Lung (tissue), 11 donors: ENCODE measurements at regions not wholly inside any gene's neighbourhood (a gene's known extent, or its start where the extent isn't known, plus 50 kb on each side); places are given as distances from the start of the nearest gene placed in this dataset.

Source experiments
- ATAC-seq: fragments of 200-7000 bp; cut with Tn5 transposase; one replicate; pipeline ENCODE4 v1.9.1; 2020; ENCODE audit warnings: moderate number of reproducible peaks; ENCODE audit not compliant: insufficient read depth, low FRiP score
- DNase-seq, 3 donors: peaks; one replicate each; pipeline ENCODE4 v3.0.0-alpha.2; 2013 to 2017
- H3K27ac ChIP-seq, 2 donors: one replicate each; pipeline ENCODE4 v1.5.1; 2013; ENCODE audit warnings: mild to moderate bottlenecking in 2 of 2, moderate library complexity in 2 of 2, control low read depth in 1 of 2, inconsistent platforms in 1 of 2, low read depth in 1 of 2, low read length in 1 of 2
- H3K27me3 ChIP-seq, 3 donors: one replicate each; pipeline ENCODE4 v1.5.1; 2013; ENCODE audit warnings: low read length in 2 of 3; ENCODE audit not compliant: control insufficient read depth in 3 of 3, insufficient read depth in 3 of 3
- H3K36me3 ChIP-seq, 4 donors: one replicate each; pipeline ENCODE4 v1.5.1; 2013; ENCODE audit warnings: low read length in 4 of 4, mild to moderate bottlenecking in 1 of 4, moderate library complexity in 1 of 4; ENCODE audit not compliant: control insufficient read depth in 4 of 4, insufficient read depth in 4 of 4
- H3K4me1 ChIP-seq, 5 donors: one replicate each; pipeline ENCODE4 v1.5.1; 2013; ENCODE audit warnings: low read length in 5 of 5, mild to moderate bottlenecking in 2 of 5, moderate library complexity in 1 of 5; ENCODE audit not compliant: control insufficient read depth in 5 of 5, insufficient read depth in 5 of 5
- H3K4me3 ChIP-seq: one replicate; pipeline ENCODE4 v1.5.1; 2013; ENCODE audit warnings: mild to moderate bottlenecking, control low read depth, moderate library complexity
- H3K9ac ChIP-seq, 2 donors: one replicate each; pipeline ENCODE4 v1.5.1; 2013; ENCODE audit warnings: low read length in 2 of 2, control low read depth in 1 of 2; ENCODE audit not compliant: insufficient read depth in 1 of 2
- H3K9me3 ChIP-seq, 4 donors: one replicate each; pipeline ENCODE4 v1.5.1; 2013; ENCODE audit warnings: low read length in 3 of 4, mild to moderate bottlenecking in 1 of 4, moderate library complexity in 1 of 4; ENCODE audit not compliant: control insufficient read depth in 4 of 4, insufficient read depth in 3 of 4
- CTCF ChIP-seq: IDR thresholded peaks from 2 replicates; pipeline ENCODE4 v1.5.1; 2012; ENCODE audit warnings: mild to moderate bottlenecking; ENCODE audit errors: control extremely low read depth, extremely low read depth
- WGBS, 2 donors: extraction: QIAGEN DNeasy Blood & Tissue Kit; methylation state at CpG; one replicate each; pipeline ENCODE4 v1.1.7; 2013; 5-methylcytosine and 5-hydroxymethylcytosine counted together
- donor health status: control.
- donor health status: control.
- donor health status: Bipolar disorder and iron deficiency.
- donor health status: healthy.
- donor health status: DM: yes; HTN: yes; CAD: no.

- no peak for TF ChIP-seq CTCF
- peaks cover 0 to 9% (median 0%) of the 10 kb centered on the region in 4 donors for H3K9me3 ChIP-seq
- no peaks in the 10 kb centered on the region for H3K4me1 ChIP-seq
- no peak for ATAC-seq
- no peak overlapping the region for H3K4me3 ChIP-seq
- WGBS, 2 donors, result 87 to 93% methylated on average over 7 of the region's 7 CpGs
- no peaks in the 10 kb centered on the region for H3K27me3 ChIP-seq
- H3K9ac ChIP-seq, result no peak overlapping the region
- no peak overlapping the region for H3K27ac ChIP-seq
- H3K36me3 ChIP-seq, result no peaks in the 10 kb centered on the region
- DNase-seq, result no peak
Measured at GRCh38 chr18:50465211-50466153, 90.6 kb downstream of the SKA1 start.

GRCh38 chr18:50466634-50467033 is 91.8 kb downstream of the SKA1 start:
- ATAC-seq (no peak), DNase-seq (no peak)
- no peaks in the 10 kb centered on the region for H3K27me3 ChIP-seq
- H3K4me1 ChIP-seq, result no peaks in the 10 kb centered on the region
- H3K27ac ChIP-seq, result no peak overlapping the region
- H3K9ac ChIP-seq, result no peak overlapping the region
- H3K4me3 ChIP-seq, result no peak overlapping the region
- no peak for TF ChIP-seq CTCF
- peaks cover 0 to 9% (median 0%) of the 10 kb centered on the region in 4 donors for H3K9me3 ChIP-seq
- H3K36me3 ChIP-seq, result no peaks in the 10 kb centered on the region

DNA sequence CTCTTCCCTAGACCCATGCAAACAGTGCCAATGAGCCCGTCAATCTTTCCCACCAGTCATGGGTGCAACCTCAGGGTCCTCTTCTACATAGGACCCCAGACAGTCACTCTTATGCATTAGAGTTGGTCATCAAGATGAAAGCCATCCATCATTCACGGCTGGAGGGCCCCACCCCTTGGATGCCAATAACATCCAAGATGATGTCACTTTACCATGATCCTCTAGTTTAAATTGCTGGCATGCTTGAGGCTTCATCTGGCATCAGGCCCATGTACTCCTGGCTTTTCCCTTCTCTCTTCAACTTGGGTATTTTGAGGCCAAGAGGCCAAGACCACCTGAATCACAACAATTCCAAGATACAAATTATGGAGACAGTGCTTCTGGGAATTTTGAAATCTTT is 91.1 kb upstream of the MAPK4 start:
- H3K27me3 ChIP-seq, result no peaks in the 10 kb centered on the region
- ATAC-seq, result no peak
- peaks cover 0 to 9% (median 0%) of the 10 kb centered on the region in 4 donors for H3K9me3 ChIP-seq
- no peak overlapping the region for H3K9ac ChIP-seq
- H3K36me3 ChIP-seq, result no peaks in the 10 kb centered on the region
- no peak overlapping the region for H3K27ac ChIP-seq
- 71 to 86% methylated on average over 2 of the region's 2 CpGs for WGBS, 2 donors
- TF ChIP-seq CTCF, result no peak
- DNase-seq, result no peak
- H3K4me3 ChIP-seq, result no peak overlapping the region
- H3K4me1 ChIP-seq, result no peaks in the 10 kb centered on the region
